GM18526 (cell line): ENCODE measurements at regions not wholly inside any gene's neighbourhood (a gene's known extent, or its start where the extent isn't known, plus 50 kb on each side); places are given as distances from the start of the nearest gene placed in this dataset.

Source experiments
- POLR2A ChIP-seq: IDR thresholded peaks from 3 replicates; pipeline ENCODE4 v1.6.1; 2011; ENCODE audit not compliant: insufficient read length; ENCODE audit errors: extremely low read depth

DNA sequence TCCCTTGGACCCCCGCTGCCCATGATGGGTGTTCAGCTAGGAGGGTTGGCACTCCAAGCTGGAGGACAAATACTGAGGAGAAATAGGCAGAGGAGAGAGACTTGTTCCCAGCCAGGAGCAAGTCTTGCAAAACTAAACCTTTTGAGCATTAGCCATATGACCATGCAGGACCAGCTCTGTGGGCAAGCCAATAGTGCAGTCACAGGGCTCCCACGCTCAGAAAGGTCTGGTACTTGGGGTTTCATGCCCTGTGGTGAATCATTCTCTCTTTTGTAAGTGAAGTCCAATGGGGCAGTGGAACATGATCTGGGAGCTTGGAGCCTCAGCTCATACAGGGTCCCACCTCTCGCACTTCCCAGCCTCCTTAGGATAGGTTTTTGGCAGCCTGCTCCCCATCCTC is 300.9 kb downstream of the BCOR start:
- no peak for TF ChIP-seq POLR2A

DNA sequence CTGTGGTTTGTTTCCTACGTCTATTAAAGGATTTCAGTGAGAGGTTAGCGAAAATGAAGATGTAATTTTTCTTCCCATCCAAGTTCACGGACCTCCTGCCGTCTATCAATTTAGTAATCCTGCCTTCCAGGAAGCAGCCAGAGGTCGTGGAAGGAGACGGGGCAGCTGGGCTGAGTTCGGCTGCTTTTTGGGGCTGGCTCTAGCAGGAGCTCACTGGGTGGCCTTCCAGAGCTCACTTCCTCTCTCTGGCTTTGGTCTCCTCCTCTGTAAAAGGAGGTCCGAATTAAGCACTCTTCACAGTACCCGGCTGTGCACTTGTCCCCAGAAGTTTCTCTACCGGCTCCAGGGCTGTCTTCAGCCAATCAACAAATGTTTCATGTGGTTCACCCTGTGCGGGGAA is 295.4 kb downstream of the BCOR start:
- TF ChIP-seq POLR2A: no peak

DNA sequence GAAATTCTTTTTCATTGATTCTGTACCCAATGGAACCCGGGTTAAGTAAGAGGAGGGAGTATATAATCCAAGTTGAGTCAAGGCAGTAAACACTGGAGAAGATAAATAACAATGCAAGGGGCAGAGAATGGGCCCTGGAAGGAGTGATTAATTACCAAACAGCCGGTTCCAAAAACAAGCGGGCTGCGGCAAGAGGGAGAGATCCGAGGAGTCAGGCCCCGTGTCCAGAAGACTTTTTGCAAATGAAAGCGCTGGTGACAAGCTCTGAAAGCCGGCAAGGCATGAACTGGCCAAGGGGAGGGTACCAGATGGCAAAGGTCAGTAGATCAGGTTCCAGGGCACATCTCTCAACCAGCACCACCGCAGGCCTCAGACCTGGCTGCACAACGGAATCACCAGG is 294.9 kb downstream of the BCOR start:
- no peak for TF ChIP-seq POLR2A

DNA sequence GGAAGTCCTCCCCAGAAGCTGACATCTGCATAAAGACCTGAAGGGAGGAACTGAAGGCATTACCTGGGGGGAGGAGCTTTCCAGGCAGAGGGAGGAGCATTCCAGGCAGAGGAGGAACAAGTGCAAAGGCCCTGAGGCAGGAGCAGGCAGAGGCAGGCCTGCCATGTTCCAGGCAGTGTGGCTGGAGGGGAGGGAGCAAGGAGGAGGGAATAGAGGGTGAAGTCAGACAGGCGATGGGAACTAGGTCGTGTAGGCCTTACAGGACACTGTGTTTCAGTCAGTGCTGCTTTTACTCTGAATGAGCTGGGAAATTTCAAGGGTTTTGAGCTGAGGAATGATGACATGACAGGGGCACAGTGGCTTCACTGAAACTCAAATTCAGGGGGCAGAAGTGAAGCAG is 292.7 kb downstream of the BCOR start:
- no peak for TF ChIP-seq POLR2A

DNA sequence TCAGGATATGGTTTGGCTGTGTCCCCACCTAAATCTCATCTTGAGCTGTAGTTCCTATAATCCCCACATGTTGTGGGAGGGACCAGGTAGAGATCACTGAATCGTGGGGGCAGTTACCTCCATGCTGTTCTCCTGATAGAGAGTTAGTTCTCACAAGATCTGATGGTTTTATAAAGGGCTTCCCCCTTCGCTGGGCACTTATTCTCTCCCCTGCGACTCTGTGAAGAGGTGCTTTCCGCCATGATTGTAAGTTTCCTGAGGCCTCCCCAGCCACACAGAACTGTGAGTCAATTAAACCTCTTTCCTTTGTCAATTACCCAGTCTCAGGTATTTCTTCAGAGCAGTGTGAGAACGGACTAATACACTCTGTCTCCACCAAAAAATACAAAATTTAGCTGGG is 291.9 kb downstream of the BCOR start:
- no peak for TF ChIP-seq POLR2A

DNA sequence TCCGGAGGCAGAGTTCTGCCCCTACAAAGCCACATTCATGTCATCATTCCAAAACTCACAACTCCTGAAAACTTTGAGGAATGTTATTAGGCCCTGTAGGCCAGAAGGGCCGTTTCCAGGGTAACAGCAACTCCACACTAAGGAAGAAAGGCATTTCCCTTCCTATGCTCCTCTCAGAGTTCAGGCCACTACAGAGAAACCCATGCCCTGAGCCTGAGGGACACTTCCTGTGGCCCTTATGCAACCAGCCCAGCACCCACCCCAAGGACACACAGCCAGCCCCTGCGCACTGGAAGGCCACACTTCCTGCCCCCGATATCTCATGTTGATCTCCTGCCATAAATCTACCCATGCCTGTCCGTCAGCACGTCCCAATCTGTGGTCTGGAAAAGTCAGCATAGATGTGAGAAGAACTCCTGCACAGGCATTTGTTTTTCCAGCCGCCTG is 289.3 kb downstream of the BCOR start:
- no peak for TF ChIP-seq POLR2A

DNA sequence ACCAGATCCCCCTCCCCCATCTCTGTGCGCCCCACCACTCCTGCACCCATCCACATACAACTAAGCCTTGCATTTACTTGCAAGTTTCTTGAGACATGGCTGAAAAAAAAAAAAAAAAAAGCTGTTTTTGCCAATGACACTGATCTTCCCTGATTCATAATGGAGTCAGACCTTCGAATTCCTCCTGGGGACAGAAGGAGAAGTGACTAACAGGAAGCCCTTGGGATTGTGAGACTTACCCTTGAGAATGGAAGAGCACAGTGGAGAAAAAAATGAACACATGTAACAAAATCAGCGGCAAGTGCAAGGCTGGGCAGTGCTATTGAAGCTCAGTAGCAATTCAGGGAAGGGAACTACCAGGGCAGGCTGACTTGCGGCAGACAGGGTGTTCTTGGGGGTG is 288.4 kb downstream of the BCOR start:
- no peak for TF ChIP-seq POLR2A

DNA sequence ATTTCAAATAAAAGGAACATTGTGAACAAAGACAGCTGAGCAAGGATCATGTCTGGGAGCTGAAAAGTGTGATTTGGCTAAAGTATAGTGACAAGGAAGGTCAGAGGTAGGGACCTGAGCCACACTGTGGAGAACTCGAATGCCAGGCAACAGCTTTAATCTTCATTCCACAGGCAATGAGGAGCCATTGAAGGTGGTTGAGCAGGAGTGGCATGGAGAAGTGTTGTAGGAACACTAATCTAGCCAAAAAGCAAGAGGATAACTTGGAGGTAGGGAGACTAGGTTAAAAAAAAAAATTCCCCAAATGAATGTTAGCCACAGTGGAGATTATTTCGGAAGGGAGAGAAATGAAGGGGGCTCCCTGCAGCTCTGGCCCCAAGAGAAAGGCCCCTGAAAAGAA is 286.9 kb downstream of the BCOR start:
- TF ChIP-seq POLR2A: no peak

DNA sequence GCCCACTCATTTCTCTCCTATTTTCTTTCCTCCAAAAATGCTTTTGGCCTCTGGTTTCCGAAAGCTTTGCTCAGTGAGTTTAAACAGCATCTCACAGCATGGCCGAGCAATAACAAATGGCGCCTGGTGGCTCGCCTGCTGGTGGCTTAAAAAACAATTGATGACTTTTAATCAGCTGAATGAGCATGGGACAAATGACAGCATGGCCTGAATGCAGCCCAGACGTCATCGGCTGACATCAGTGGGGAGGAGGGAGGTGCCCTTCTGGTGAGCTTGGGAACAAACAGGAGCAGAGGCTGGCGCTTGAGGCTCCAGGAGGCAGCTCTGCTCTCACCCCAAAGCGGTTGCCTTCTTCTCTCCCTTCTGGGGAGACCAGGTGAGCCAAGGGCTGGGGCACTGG is 286.4 kb downstream of the BCOR start:
- no peak for TF ChIP-seq POLR2A

DNA sequence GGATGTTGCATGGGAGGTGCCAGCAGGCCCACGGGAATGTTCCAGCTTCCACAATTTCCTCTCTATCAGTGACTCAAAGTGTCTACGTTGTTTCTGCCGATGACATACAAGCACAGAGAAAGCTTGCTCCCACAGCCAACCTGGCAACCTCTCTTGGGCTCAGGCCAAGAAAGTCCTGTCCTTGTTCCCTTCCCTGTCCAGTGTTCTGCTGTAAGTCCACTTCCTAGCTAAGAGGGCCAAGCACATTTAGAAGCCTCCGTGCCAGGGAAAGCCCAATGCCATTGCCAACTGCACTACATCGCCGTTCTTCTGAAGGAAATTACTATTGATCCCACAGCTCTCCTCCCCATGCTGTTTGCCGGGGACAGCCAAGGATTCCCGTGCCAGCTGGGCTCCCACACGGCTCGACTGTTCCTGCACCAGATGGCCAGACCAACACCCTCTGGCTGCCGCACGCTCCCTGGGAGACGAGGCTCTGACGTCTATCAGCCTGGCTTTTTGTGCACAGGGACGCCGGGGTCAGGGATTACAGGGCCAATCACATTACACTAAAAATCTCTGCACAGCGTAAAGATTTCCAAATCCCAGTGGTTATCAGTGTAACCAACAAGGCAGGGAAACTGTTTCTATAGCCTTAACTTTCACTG is 284.0 kb downstream of the BCOR start:
- no peak for TF ChIP-seq POLR2A

DNA sequence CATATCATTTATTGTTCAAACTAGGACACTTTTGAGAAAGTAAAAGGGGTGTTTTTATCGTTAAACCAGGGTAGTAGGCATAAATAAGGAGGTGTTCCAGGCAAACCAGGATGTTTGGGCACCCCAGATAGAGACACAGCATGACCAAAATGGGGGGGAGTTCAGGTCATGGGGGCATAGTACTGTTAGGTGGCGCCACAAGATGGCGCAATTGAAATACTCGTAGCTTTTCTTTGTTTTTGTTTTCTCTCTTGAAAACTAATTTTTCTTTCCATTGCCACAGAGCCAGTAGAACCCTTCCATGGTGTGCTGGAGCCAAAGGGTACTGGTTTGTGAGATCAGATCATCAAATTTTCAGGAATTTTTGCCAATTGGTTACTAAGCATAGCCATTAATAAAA is 283.4 kb downstream of the BCOR start:
- TF ChIP-seq POLR2A: no peak

DNA sequence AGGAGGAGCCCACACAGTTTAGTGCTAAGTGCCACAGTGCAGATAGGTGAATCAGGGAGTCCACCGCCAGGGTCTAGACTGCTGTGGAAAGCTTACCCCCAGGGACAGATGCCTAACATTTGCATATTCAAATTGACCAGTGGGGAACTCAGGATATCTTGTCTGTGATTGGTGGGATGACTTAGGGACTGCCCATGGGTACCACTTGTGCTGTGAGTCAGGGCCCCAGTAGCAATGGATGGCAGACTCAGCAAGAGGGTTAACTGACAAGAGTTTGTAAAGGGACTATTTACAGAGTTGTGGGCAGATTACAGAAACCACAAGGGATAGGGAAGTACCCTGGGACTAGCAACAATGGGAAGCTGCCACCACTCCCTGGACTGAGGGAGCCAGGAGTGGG is 282.1 kb downstream of the BCOR start:
- TF ChIP-seq POLR2A: no peak

DNA sequence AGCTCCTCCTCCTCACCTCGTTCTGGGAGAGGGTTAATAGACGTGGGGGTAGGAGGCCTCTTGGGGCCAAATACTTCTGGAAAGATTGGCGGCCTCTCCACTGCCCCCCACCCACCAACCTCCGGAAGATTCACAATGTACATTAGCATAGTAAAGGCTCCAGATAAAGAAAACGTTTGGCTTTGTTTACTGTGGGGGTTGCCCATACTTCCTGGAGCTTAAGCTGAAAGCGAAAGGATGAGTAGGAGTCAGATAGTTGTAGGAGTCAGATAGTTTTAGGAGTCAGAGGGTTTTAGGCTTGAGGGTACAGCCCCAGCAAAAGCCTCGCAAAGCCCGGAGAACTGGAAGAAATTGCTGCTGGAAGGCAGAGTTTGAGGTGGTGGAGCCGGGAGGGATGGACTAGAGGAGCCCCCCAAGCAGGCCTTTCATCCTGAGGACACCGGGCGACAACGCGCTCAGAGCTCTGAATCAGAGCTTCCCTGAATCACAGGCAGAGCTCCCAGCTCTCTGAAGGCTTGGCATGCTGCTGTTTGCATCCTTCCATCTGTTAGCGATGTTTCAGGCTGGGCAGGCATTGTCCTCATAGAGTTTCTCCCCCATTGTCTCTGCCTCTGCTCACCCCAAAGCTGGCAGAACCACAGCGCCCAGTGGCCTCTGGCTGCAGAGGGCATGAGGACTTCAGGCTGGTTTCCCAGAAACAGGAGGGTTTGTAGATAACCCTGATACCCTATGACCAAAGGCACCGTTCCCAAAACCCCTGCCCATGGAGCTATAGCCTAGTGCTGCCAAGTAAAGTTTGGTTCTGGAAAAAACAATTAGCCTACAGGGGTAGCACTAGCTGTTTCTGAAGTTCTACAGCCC is 280.7 kb downstream of the BCOR start:
- TF ChIP-seq POLR2A: no peak

DNA sequence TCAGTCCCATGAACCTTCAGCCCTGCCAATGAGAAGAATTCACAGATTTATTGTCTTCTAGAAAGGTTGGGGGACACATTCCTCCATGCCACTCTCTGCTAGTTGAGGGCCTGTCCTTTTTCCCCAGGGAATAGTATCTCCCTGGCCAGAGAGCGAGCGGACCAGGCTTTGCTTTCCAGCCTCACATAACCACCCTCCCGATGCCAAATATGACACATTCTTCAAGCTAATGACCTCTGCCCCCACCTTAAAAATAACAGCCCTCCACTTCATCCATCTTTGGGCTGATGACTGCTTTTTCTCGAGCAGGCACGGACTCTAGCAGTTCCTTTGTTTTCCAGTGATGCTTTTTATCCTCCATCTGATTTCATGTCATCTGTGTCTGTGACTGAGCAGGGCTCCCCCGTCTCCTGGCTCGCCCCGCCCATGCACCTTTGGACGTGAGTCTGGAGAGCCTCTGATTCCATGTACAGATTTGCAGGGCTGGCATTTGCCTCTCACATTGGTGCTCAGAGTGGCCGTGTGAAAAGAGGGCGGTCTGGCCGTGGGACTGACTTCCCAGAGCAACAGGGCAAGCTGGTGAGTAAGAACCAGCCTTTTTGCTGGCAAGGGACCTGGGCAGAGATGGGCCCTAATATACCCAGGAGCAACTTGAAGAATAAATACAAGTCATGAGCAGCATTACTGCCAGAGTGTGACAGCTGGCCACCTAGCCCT is 279.8 kb downstream of the BCOR start:
- TF ChIP-seq POLR2A: no peak

DNA sequence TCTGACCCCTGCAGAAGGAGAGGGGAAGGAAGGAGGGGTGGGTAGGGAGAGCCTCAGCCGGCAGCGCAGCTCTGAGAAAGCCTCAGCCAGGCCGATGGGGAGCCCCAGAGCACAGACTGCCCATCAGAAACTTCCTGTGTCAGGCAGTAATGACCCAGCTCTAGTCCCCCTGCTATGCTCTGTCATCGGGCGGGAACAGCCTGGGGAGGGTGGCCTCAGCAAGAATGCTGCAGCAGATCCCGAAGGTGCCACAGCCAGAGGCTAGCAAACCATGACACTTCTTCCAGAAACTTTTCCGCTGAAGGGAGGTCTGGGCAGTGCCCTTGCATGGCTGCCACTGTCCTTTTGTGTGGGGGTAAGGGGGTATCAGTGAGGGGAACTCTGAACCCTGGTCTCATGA is 279.0 kb downstream of the BCOR start:
- no peak for TF ChIP-seq POLR2A
